GM12872 (cell line): ENCODE measurements at regions not wholly inside any gene's neighbourhood (a gene's known extent, or its start where the extent isn't known, plus 50 kb on each side); places are given as distances from the start of the nearest gene placed in this dataset.

Source experiments
- TF ChIP-seq, protein P1 (sequence below): IDR thresholded peaks from 3 replicates; pipeline ENCODE4 v1.5.1; 2011; ENCODE audit warnings: low read depth, mild to moderate bottlenecking, low read length, moderate library complexity; ENCODE audit not compliant: insufficient read depth

DNA sequence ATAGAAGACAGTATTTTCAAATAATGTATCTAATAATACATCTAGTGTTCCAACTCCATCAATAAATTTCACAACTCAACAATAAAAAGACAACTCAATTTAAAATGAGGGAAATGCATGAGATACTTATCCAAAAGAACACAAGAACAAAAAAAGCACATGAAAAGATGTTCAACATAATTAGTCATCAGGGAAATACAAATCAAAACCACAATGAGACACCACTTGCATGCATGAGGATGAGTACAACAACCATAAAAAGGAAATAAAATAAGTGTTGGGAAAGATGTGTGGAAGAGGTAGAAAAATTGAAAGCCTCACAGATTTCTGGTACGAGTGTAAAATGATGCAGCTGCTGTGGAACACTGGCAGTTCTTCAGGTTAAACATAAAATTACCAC is 111.6 kb upstream of the PTPRZ1 start:
- TF ChIP-seq, protein P1, sequence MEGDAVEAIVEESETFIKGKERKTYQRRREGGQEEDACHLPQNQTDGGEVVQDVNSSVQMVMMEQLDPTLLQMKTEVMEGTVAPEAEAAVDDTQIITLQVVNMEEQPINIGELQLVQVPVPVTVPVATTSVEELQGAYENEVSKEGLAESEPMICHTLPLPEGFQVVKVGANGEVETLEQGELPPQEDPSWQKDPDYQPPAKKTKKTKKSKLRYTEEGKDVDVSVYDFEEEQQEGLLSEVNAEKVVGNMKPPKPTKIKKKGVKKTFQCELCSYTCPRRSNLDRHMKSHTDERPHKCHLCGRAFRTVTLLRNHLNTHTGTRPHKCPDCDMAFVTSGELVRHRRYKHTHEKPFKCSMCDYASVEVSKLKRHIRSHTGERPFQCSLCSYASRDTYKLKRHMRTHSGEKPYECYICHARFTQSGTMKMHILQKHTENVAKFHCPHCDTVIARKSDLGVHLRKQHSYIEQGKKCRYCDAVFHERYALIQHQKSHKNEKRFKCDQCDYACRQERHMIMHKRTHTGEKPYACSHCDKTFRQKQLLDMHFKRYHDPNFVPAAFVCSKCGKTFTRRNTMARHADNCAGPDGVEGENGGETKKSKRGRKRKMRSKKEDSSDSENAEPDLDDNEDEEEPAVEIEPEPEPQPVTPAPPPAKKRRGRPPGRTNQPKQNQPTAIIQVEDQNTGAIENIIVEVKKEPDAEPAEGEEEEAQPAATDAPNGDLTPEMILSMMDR = no peak

DNA sequence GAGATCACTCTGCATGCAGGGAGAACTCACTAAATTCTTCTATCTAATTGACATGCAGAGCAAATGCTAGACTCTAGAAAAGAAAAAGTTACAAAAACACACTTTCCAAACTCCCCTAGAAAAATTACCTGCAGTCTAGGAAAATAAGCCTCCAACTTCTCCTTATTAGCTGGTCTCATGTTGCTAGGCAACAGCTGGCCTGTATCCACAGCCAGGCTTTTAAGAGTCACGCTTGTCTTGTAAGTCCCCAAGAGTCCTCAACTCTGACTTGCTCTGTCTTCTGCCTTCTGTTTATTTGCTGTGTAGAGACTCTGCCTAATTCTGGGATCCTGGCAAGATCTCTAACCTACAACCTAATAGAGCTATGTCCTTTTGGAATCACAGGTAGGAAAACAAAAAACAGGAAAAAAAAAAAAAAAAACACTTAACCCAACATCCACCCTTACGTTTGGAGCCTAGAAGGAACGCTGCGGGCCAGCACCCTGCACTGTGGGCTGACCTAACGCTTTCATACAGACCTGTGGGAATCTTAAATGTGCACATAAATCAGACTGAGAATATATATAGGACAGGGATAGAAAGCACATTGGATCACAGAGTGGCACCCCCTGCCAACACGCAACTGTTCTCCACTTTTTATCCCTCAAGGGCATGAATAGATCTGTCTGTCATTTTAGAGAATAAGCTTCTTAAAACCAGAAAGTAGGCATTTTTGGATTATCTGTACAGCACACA is 117.0 kb upstream of the PTPRZ1 start:
- TF ChIP-seq, protein P1 = no peak

DNA sequence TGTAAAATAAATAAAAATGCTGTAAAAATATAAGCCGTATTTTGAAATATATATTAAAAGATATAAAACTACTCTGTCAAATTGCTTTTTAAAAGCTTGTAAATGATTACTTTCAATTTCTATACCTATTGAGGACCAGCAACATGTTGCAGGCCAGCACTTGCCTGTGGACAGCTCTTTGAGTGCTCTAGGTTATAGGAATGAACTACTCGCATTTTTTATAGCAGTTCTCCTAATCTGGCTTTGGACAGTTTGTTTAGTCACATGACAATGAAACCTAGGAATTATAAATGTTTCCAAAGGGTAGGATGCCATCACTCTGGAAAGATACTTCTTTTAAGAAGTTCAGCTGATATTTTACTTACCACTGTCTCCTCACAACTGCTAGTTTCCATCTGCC is 117.7 kb upstream of the PTPRZ1 start:
- TF ChIP-seq, protein P1 = no peak

DNA sequence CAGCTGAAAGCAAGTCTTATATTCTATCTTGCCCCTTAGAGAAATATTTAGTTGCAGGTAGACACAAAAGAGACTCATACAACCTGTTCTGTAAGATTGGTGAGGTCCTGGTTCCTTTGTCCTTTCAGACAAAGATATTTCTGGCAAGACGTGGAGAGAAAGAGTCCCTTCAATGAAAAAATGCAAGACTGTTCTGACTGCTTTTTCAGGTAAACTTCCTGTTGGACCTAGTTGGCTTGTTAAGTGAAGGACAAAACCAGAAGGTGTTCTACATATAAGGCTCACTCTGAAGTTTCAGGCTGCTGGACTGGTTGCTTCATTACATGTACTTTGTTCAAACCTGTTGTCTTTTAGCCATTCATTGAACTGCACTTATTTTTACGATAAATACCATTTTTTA is 119.0 kb upstream of the PTPRZ1 start:
- TF ChIP-seq, protein P1 = no peak

DNA sequence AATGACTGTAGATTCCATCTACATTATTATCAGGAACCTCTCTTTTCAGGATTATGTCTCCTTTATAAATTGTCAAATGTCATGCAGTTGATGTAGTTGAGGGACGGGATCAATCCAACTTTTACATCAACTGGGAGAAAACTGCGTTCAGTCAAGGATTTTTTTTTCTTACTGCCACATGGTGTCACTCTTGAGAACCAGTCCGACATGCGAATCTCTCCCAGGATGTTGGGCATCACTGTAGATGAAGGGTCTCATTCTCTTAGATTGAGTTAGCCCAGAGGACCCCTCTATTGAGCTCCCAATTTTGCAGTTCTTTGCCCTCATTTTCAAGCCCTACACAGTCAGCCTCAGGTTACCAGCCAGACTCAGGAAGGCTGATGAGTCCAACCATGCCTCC is 120.3 kb upstream of the PTPRZ1 start:
- TF ChIP-seq, protein P1 = peak; percentile 38

DNA sequence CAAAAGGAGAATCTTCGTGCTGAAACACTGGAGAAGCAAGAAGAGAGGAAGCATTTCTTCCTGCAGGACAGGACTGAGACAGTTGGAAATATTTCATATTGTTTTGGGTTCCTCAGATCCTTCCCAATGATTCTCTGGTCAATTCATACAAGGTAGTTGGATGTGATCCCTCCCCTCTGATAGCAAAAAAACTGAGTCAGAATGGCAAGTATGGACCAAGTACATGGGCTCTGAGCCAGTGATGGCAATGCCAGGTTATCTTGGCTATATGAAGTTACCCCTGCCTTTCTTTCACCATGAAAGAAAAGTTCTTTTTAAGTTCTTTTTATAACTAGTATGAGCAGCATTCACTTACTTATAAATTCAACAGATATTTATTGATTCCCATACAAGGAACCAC is 124.4 kb upstream of the PTPRZ1 start:
- TF ChIP-seq, protein P1 = no peak

DNA sequence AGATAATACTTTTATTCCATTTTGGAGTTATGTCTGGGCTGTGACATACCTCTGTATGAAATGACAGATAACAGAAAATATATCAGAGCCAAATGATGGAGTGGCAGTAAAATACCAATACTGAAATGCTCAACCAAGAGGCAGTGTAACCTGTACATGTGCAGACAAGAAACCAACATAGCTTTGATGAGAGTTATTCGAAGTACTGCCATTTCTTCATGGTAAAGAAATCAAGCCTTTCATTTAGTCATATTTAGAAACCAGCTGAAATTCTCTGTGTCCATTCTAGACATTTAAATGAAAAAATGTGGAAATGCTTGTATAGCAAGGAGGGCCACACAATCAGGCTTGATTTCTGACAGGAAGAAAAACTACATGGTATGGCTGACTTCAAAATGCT is 127.1 kb upstream of the PTPRZ1 start:
- TF ChIP-seq, protein P1 = no peak

DNA sequence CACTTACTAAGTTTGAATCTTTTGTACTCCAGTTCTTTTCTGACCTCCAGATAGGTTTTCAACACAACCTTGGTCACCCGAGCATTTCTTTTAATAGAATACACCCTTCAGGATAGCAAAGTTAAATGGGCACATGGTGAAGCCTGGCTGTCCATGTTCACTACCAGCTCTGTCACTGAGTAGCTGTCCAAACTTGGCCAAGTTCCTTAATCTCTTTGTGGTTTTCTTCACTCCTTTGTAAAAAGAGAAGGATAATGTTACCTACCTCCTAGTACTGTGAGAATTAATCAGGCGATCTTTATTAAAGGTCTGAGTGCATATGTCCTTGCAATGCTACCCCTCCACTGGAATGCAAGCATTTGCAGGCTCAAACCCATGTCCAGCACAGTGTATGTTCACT is 128.1 kb upstream of the PTPRZ1 start:
- TF ChIP-seq, protein P1 = no peak
